ENCODE measurements at regions not wholly inside any gene's neighbourhood (a gene's known extent, or its start where the extent isn't known, plus 50 kb on each side); places are given as distances from the start of the nearest gene placed in this dataset.

DNA sequence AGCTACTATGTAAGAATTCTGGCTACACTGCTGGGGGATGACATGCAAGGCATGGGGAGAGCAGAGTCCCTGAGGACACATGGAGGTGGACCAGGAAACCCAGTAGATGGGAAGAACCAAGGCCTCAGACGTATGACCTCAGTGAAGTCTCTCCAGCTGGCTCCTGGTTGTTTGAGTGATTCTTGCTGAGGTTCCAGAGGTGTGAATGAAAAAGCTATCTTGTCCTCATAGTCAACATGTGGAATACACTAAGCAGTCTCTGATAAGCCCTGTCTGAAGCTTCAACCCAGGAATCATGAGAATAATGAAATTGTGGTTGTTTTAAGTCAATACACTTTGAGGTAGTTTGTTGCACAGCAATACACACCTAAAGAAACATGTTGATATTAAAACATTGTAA lies 78.0 kb downstream of the GABRA6 start:
- TF ChIP-seq CTCF (IDR thresholded peaks at IDR 0.05) = no peak
- no peak for TF ChIP-seq EP300 (IDR thresholded peaks at IDR 0.05)
- no peak for TF ChIP-seq POLR2A (IDR thresholded peaks at IDR 0.05)
